Peyer's patch (tissue), 4 donors: ENCODE measurements at regions not wholly inside any gene's neighbourhood (a gene's known extent, or its start where the extent isn't known, plus 50 kb on each side); places are given as distances from the start of the nearest gene placed in this dataset.
A peak's percentile ranks its signal among the peaks of the same experiment; 100 is the strongest.

Experiments used
- DNase-seq, 3 donors: peaks; one replicate each; pipeline ENCODE4 v3.0.0-alpha.2; 2017 to 2019
- H3K27ac ChIP-seq, 4 donors: fragments of 200-600 bp; sonication (generic); one replicate each; pipeline ENCODE4 v1.5.1; 2016 to 2019
- H3K27me3 ChIP-seq, 2 donors: fragments of 200-600 bp; sonication (generic); one replicate each; pipeline ENCODE4 v1.5.1; 2019
- H3K36me3 ChIP-seq, 3 donors: fragments of 200-600 bp; sonication (generic); one replicate each; pipeline ENCODE4 v1.5.1; 2016 to 2019
- H3K4me1 ChIP-seq, 4 donors: fragments of 200-600 bp; sonication (generic); one replicate each; pipeline ENCODE4 v1.5.1; 2016 to 2019
- H3K4me3 ChIP-seq, 4 donors: fragments of 200-600 bp; sonication (generic); 1 replicate in 3 of 4; 2 replicates in 1 of 4; pipeline ENCODE4 v1.5.1; 2016 to 2019; ENCODE audit warnings: mild to moderate bottlenecking in 1 of 4
- H3K9me3 ChIP-seq, 4 donors: fragments of 200-600 bp; sonication (generic); one replicate each; pipeline ENCODE4 v1.5.1; 2016 to 2019; ENCODE audit warnings: mild to moderate bottlenecking in 1 of 4
- CTCF ChIP-seq, 6 experiments: fragments of 450-650 bp in 4 of 6; fragments of 200-600 bp in 2 of 6; sonication (generic) in 1 of 6; IDR thresholded peaks; one replicate each; pipeline ENCODE4 v1.5.1; 2017 to 2019; ENCODE audit warnings: antibody characterized with exemption in 6 of 6, mild to moderate bottlenecking in 3 of 6, moderate library complexity in 1 of 6
- POLR2A ChIP-seq, 2 donors: fragments of 450-650 bp; IDR thresholded peaks; one replicate each; pipeline ENCODE4 v1.5.1; 2017; ENCODE audit warnings: antibody characterized with exemption in 2 of 2, mild to moderate bottlenecking in 2 of 2, moderate library complexity in 2 of 2

GRCh38 chr3:115217678-115218451, 70.8 kb upstream of the ZBTB20 start:
- Histone ChIP-seq H3K9me3 (no peaks in the 10 kb centered on the region), H3K27me3 (no peaks in the 10 kb centered on the region), H3K4me1 (peaks cover 0 to 5% (median 0%) of the 10 kb centered on the region in 4 donors), H3K36me3 (no peaks in the 10 kb centered on the region), H3K27ac (no peak overlapping the region), H3K4me3 (no peak overlapping the region)
- DNase-seq = peak in 1 of 3 donors; percentile 58
- TF ChIP-seq CTCF (IDR thresholded peaks at IDR 0.05) = peak in 4 of 6 experiments; percentile 53 to 63 (median 58)
- no peak for TF ChIP-seq POLR2A (IDR thresholded peaks at IDR 0.05)

GRCh38 chr3:115218859-115219258, 71.8 kb upstream of the ZBTB20 start:
- H3K4me3 ChIP-seq = no peak overlapping the region
- no peak for TF ChIP-seq POLR2A (IDR thresholded peaks at IDR 0.05)
- no peak for TF ChIP-seq CTCF (IDR thresholded peaks at IDR 0.05)
- no peaks in the 10 kb centered on the region for H3K9me3 ChIP-seq
- DNase-seq = no peak
- no peaks in the 10 kb centered on the region for H3K27me3 ChIP-seq
- H3K36me3 ChIP-seq = no peaks in the 10 kb centered on the region
- peaks cover 0 to 5% (median 0%) of the 10 kb centered on the region in 4 donors for H3K4me1 ChIP-seq
- no peak overlapping the region for H3K27ac ChIP-seq

GRCh38 chr3:115224687-115225086, 77.6 kb upstream of the ZBTB20 start:
- H3K27me3 ChIP-seq = no peaks in the 10 kb centered on the region
- H3K4me1 ChIP-seq = no peaks in the 10 kb centered on the region
- no peak overlapping the region for H3K27ac ChIP-seq
- H3K9me3 ChIP-seq = no peaks in the 10 kb centered on the region
- TF ChIP-seq POLR2A (IDR thresholded peaks at IDR 0.05) = no peak
- TF ChIP-seq CTCF (IDR thresholded peaks at IDR 0.05) = no peak
- no peak overlapping the region for H3K4me3 ChIP-seq
- H3K36me3 ChIP-seq = no peaks in the 10 kb centered on the region
- no peak for DNase-seq

- no peak overlapping the region for H3K4me3 ChIP-seq
- TF ChIP-seq POLR2A (IDR thresholded peaks at IDR 0.05) (no peak), CTCF (IDR thresholded peaks at IDR 0.05) (no peak)
Observed at GRCh38 chr3:115226844-115227445, 79.9 kb upstream of the ZBTB20 start.

GRCh38 chr3:115227461-115227860, 80.4 kb upstream of the ZBTB20 start:
- no peak overlapping the region for H3K4me3 ChIP-seq
- TF ChIP-seq POLR2A (IDR thresholded peaks at IDR 0.05) = no peak
- no peak for TF ChIP-seq CTCF (IDR thresholded peaks at IDR 0.05)
- no peaks in the 10 kb centered on the region for H3K4me1 ChIP-seq
- H3K27ac ChIP-seq = no peak overlapping the region
- H3K9me3 ChIP-seq = no peaks in the 10 kb centered on the region
- no peaks in the 10 kb centered on the region for H3K36me3 ChIP-seq
- DNase-seq = no peak
- no peaks in the 10 kb centered on the region for H3K27me3 ChIP-seq

More at GRCh38 chr3:115226844-115227445, 79.9 kb upstream of the ZBTB20 start:
- Histone ChIP-seq H3K9me3 (no peaks in the 10 kb centered on the region), H3K27ac (no peak overlapping the region), H3K27me3 (no peaks in the 10 kb centered on the region), H3K4me1 (no peaks in the 10 kb centered on the region), H3K36me3 (no peaks in the 10 kb centered on the region)
- DNase-seq = no peak
